IMR-90 (cell line): ENCODE measurements at regions not wholly inside any gene's neighbourhood (a gene's known extent, or its start where the extent isn't known, plus 50 kb on each side); places are given as distances from the start of the nearest gene placed in this dataset.

ENCODE experiments used
- ATAC-seq: fragments of 200-7000 bp; cut with Tn5 transposase; 2 replicates; pipeline ENCODE4 v1.9.1; 2020; ENCODE audit warnings: low read depth, mild to moderate bottlenecking, moderate library complexity
- BruUV-seq: library from RNA; stranded (reverse); fragments of 400-500 nt; replicated peaks from 2 replicates; lab custom pipeline; 2021; lab: Mats Ljungman, UMichigan
- CTCF ChIA-PET: fragments of 300-600 bp; formaldehyde crosslinking; extraction: SDS; loops from one replicate; lab custom pipeline; 2021; ENCODE audit warnings: antibody characterized with exemption; lab: Yijun Ruan, JAX
- POLR2A ChIA-PET: fragments of 300-600 bp; sonication (Branson Sonifier 250); formaldehyde crosslinking; loops from one replicate; lab custom pipeline; 2022; ENCODE audit warnings: antibody characterized with exemption; ENCODE audit not compliant: unreplicated experiment; lab: Charles Lee
- DNase-seq: peaks from one replicate; pipeline ENCODE4 v3.0.0; 2013
- H2AFZ ChIP-seq: replicated peaks from 2 replicates; pipeline ENCODE3; 2013; ENCODE audit warnings: low read length, mild to moderate bottlenecking; ENCODE audit not compliant: poor library complexity
- H2AK5ac ChIP-seq: 2 replicates; pipeline ENCODE4 v1.6.1; 2013; ENCODE audit warnings: low read depth, low read length, inconsistent platforms
- H2AK9ac ChIP-seq: replicated peaks from 2 replicates; pipeline ENCODE3; 2013; ENCODE audit warnings: mild to moderate bottlenecking, low read depth, low read length, moderate library complexity; ENCODE audit not compliant: poor library complexity
- H2BK120ac ChIP-seq: 2 replicates; pipeline ENCODE4 v1.6.1; 2013; ENCODE audit warnings: low read depth, low read length, inconsistent platforms
- H2BK15ac ChIP-seq: 3 replicates; pipeline ENCODE4 v1.6.1; 2013; ENCODE audit warnings: low read depth, low read length, inconsistent platforms
- H2BK20ac ChIP-seq: 2 replicates; pipeline ENCODE4 v1.6.1; 2013; ENCODE audit warnings: low read depth, mild to moderate bottlenecking, inconsistent platforms, low read length, moderate library complexity
- H2BK5ac ChIP-seq: 2 replicates; pipeline ENCODE4 v1.6.1; 2013; ENCODE audit warnings: mild to moderate bottlenecking, low read depth, low read length, inconsistent platforms; ENCODE audit not compliant: poor library complexity, severe bottlenecking
- H3K14ac ChIP-seq: replicated peaks from 2 replicates; pipeline ENCODE4 v1.6.1; 2013; ENCODE audit warnings: low read depth, low read length, inconsistent platforms
- H3K18ac ChIP-seq: 2 replicates; pipeline ENCODE4 v1.6.1; 2013; ENCODE audit warnings: low read depth, low read length, control low read depth
- H3K23ac ChIP-seq: 2 replicates; pipeline ENCODE4 v1.6.1; 2013; ENCODE audit warnings: low read depth, low read length, inconsistent platforms
- H3K27ac ChIP-seq: 2 replicates; pipeline ENCODE4 v1.5.1; 2013; ENCODE audit warnings: mild to moderate bottlenecking, control low read depth, low read length; ENCODE audit not compliant: insufficient read depth
- H3K27me3 ChIP-seq: 2 replicates; pipeline ENCODE4 v1.6.1; 2013; ENCODE audit warnings: low read length; ENCODE audit not compliant: control insufficient read depth, insufficient read depth
- H3K36me3 ChIP-seq: 2 replicates; pipeline ENCODE4 v1.6.1; 2013; ENCODE audit warnings: low read length, mixed read lengths; ENCODE audit not compliant: control insufficient read depth, insufficient read depth
- H3K4ac ChIP-seq: 2 replicates; pipeline ENCODE4 v1.6.1; 2013; ENCODE audit warnings: low read depth, low read length, inconsistent platforms
- H3K4me1 ChIP-seq: 2 replicates; pipeline ENCODE4 v1.6.1; 2013; ENCODE audit warnings: low read length, mixed read lengths; ENCODE audit not compliant: control insufficient read depth, insufficient read depth
- H3K4me2 ChIP-seq: 2 replicates; pipeline ENCODE4 v1.6.1; 2013; ENCODE audit warnings: low read depth, mild to moderate bottlenecking, control low read depth, low read length, moderate library complexity
- H3K4me3 ChIP-seq: 2 replicates; pipeline ENCODE4 v1.5.1; 2013; ENCODE audit warnings: low read depth, mild to moderate bottlenecking, control low read depth, low read length, moderate library complexity; ENCODE audit not compliant: insufficient read depth
- H3K56ac ChIP-seq: 2 replicates; pipeline ENCODE4 v1.6.1; 2013; ENCODE audit warnings: low read length, inconsistent platforms; ENCODE audit not compliant: insufficient read depth; ENCODE audit errors: extremely low read depth
- H3K79me1 ChIP-seq, 2 experiments: 2 replicates each; pipeline ENCODE4 v1.6.1; 2013; ENCODE audit warnings: low read length in 2 of 2, inconsistent platforms in 1 of 2, low read depth in 1 of 2
- H3K9ac ChIP-seq: 2 replicates; pipeline ENCODE4 v1.6.1; 2013; ENCODE audit warnings: low read depth, low read length, control low read depth
- H3K9me1 ChIP-seq: 2 replicates; pipeline ENCODE4 v1.6.1; 2013; ENCODE audit warnings: low read length, inconsistent platforms; ENCODE audit not compliant: insufficient read depth
- H3K9me3 ChIP-seq: 2 replicates; pipeline ENCODE4 v1.6.1; 2013; ENCODE audit warnings: low read length; ENCODE audit not compliant: control insufficient read depth, insufficient read depth
- H4K20me1 ChIP-seq: 2 replicates; pipeline ENCODE4 v1.6.1; 2013; ENCODE audit warnings: low read length, inconsistent platforms; ENCODE audit not compliant: insufficient read depth
- H4K5ac ChIP-seq: 2 replicates; pipeline ENCODE4 v1.6.1; 2013; ENCODE audit warnings: mild to moderate bottlenecking, low read depth, low read length, control low read depth
- H4K8ac ChIP-seq, 2 experiments: 2 replicates each; pipeline ENCODE4 v1.6.1; 2013; ENCODE audit warnings: low read depth in 2 of 2, low read length in 2 of 2, control low read depth in 1 of 2, inconsistent platforms in 1 of 2
- H4K91ac ChIP-seq: 2 replicates; pipeline ENCODE4 v1.6.1; 2013; ENCODE audit warnings: low read depth, low read length, inconsistent platforms; ENCODE audit not compliant: insufficient read depth
- BHLHE40 ChIP-seq: fragments of 150-350 bp; IDR thresholded peaks from 2 replicates; pipeline ENCODE4 v1.6.1; 2016; ENCODE audit warnings: mild to moderate bottlenecking, low read depth, low read length
- CEBPB ChIP-seq: IDR thresholded peaks from 2 replicates; pipeline ENCODE4 v1.6.1; 2012; ENCODE audit warnings: low read depth, low read length, improper control_type of control experiment
- CHD1 ChIP-seq: IDR thresholded peaks from 2 replicates; pipeline ENCODE4 v1.6.1; 2012; ENCODE audit warnings: low read depth, low read length, improper control_type of control experiment
- FOS ChIP-seq: fragments of 150-350 bp; IDR thresholded peaks from 2 replicates; pipeline ENCODE4 v1.6.1; 2016; ENCODE audit warnings: low read depth, low read length
- MAFK ChIP-seq: IDR thresholded peaks from 2 replicates; pipeline ENCODE4 v1.6.1; 2012; ENCODE audit warnings: low read depth, low read length, improper control_type of control experiment
- MAZ ChIP-seq: IDR thresholded peaks from 2 replicates; pipeline ENCODE4 v1.6.1; 2012; ENCODE audit warnings: low read depth, mild to moderate bottlenecking, low read length, improper control_type of control experiment, moderate library complexity, borderline replicate concordance
- MXI1 ChIP-seq: IDR thresholded peaks from 2 replicates; pipeline ENCODE4 v1.6.1; 2012; ENCODE audit warnings: low read depth, mild to moderate bottlenecking, low read length, moderate library complexity, borderline replicate concordance
- NFE2L2 ChIP-seq: fragments of 150-350 bp; IDR thresholded peaks from 2 replicates; pipeline ENCODE4 v1.6.1; 2016; ENCODE audit warnings: low read depth, mild to moderate bottlenecking, low read length
- POLR2A ChIP-seq: IDR thresholded peaks from 2 replicates; pipeline ENCODE4 v1.6.1; 2012; ENCODE audit warnings: mild to moderate bottlenecking, low read depth, low read length
- RAD21 ChIP-seq: IDR thresholded peaks from 2 replicates; pipeline ENCODE4 v1.6.1; 2012; ENCODE audit warnings: low read length, improper control_type of control experiment
- RCOR1 ChIP-seq: IDR thresholded peaks from 2 replicates; pipeline ENCODE4 v1.6.1; 2012; ENCODE audit warnings: mild to moderate bottlenecking, low read length, improper control_type of control experiment; ENCODE audit not compliant: insufficient replicate concordance
- RFX5 ChIP-seq: IDR thresholded peaks from 2 replicates; pipeline ENCODE4 v1.8.0; 2012; ENCODE audit warnings: low read depth, mild to moderate bottlenecking, low read length, moderate library complexity
- SMC3 ChIP-seq: fragments of 150-350 bp; IDR thresholded peaks from 2 replicates; pipeline ENCODE4 v1.6.1; 2016; ENCODE audit warnings: low read depth, mild to moderate bottlenecking, antibody characterized with exemption, low read length, moderate library complexity
- WGBS, 2 experiments: methylation state at CpG; one replicate each; pipeline versions ENCODE4 v1.1.5 to v1.1.7; 2013; ENCODE audit warnings: missing lambda C conversion rate in 2 of 2; ENCODE audit not compliant: insufficient read length in 1 of 2; ENCODE audit errors: extremely low coverage in 2 of 2; 5-methylcytosine and 5-hydroxymethylcytosine counted together
- dilution Hi-C: fragments of 300-500 bp; cut with HindIII; formaldehyde crosslinking; loops from one replicate; pipeline ENCODE4 v1.14.3; 2018; ENCODE audit warnings: low sequenced_read_pairs; ENCODE audit not compliant: unreplicated experiment
- in situ Hi-C: fragments of 300-500 bp; cut with MboI; formaldehyde crosslinking; loops from 3 replicates; pipeline ENCODE4 v1.14.3; 2019; ENCODE audit warnings: low sequenced_read_pairs, inconsistent platforms, mixed read lengths
- intact Hi-C: fragments of 100-400 bp; cut with micrococcal nuclease; formaldehyde crosslinking; loops from 2 replicates; pipeline ENCODE4 v1.10.0; 2022
- TF ChIP-seq, protein P1 (sequence below): conservative IDR thresholded peaks from 2 replicates; pipeline ENCODE4 v1.5.1; 2012; ENCODE audit warnings: mild to moderate bottlenecking, low read depth, low read length, improper control_type of control experiment
- TF ChIP-seq, protein P2 (sequence below): fragments of 150-350 bp; IDR thresholded peaks from 2 replicates; pipeline ENCODE4 v1.6.1; 2017; ENCODE audit warnings: mild to moderate bottlenecking, antibody characterized with exemption, low read length, low read depth
- TF ChIP-seq, protein P3 (sequence below): fragments of 150-350 bp; IDR thresholded peaks from 2 replicates; pipeline ENCODE4 v1.6.1; 2016; ENCODE audit warnings: low read depth, mild to moderate bottlenecking, low read length, moderate library complexity, borderline replicate concordance

DNA sequence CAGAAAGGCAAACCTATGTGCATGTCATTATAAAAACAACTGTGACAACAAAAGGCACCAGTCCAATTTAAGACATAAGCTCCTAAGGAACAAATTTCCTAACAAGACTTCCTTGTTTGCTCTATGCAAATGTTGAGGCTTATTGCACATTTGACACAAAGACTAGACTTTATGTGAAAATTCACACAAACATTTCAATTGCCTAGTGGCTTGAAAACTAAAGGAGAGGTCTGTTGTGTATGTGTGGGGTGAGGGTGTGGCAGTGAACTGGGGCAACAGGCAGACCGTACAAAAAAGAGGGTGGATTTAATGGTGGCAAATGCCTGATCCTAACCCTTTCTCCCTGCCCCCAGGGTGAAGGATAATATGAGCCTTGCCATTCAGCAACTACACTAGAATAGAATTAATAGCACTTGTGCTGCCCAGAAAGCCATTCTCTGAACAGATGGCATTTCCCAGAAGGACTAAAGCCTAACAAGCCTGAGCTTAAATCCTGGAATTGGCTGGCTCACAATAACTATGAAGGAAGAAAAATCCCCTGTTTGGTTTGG lies 73.9 kb downstream of the GLUL start:
- ATAC-seq: no peak
- no CpG with 5 or more reads among the region's 1 CpG for WGBS, 2 experiments

More for the DNA sequence above, 73.9 kb downstream of the GLUL start:
- Histone ChIP-seq H2BK15ac (no peak overlapping the region), H3K9ac (no peak overlapping the region), H3K27ac (no peak overlapping the region), H4K20me1 (no peaks in the 10 kb centered on the region), H3K14ac (no peak overlapping the region), H4K91ac (no peak overlapping the region), H2AFZ (no peak overlapping the region), H3K9me1 (no peaks in the 10 kb centered on the region), H3K36me3 (no peaks in the 10 kb centered on the region), H4K8ac (no peak overlapping the region), H3K79me1 (no peaks in the 10 kb centered on the region), H3K23ac (no peak overlapping the region), H2BK5ac (no peak overlapping the region), H3K4ac (no peak overlapping the region), H3K9me3 (no peaks in the 10 kb centered on the region), H3K27me3 (no peaks in the 10 kb centered on the region), H2BK120ac (no peak overlapping the region), H2AK5ac (no peak overlapping the region), H2AK9ac (no peak overlapping the region), H3K4me1 (no peaks in the 10 kb centered on the region), H3K4me3 (no peak overlapping the region), H3K18ac (no peak overlapping the region), H4K5ac (no peak overlapping the region), H2BK20ac (no peak overlapping the region), H3K4me2 (no peak overlapping the region), H3K56ac (no peak overlapping the region)
- intact Hi-C loops (no loop called here), dilution Hi-C loops (no loop called here), in situ Hi-C loops (no loop called here)
- TF ChIP-seq POLR2A: no peak
- TF ChIP-seq BHLHE40: no peak
- TF ChIP-seq RCOR1: no peak
- no peak for TF ChIP-seq SMC3
- no peak for TF ChIP-seq CHD1
- TF ChIP-seq CEBPB: no peak
- no peak for TF ChIP-seq RFX5
- TF ChIP-seq NFE2L2: no peak
- no peak for TF ChIP-seq MXI1
- TF ChIP-seq RAD21: no peak
- TF ChIP-seq MAFK: no peak
- TF ChIP-seq, protein P1, sequence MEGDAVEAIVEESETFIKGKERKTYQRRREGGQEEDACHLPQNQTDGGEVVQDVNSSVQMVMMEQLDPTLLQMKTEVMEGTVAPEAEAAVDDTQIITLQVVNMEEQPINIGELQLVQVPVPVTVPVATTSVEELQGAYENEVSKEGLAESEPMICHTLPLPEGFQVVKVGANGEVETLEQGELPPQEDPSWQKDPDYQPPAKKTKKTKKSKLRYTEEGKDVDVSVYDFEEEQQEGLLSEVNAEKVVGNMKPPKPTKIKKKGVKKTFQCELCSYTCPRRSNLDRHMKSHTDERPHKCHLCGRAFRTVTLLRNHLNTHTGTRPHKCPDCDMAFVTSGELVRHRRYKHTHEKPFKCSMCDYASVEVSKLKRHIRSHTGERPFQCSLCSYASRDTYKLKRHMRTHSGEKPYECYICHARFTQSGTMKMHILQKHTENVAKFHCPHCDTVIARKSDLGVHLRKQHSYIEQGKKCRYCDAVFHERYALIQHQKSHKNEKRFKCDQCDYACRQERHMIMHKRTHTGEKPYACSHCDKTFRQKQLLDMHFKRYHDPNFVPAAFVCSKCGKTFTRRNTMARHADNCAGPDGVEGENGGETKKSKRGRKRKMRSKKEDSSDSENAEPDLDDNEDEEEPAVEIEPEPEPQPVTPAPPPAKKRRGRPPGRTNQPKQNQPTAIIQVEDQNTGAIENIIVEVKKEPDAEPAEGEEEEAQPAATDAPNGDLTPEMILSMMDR: no peak
- TF ChIP-seq, protein P2, sequence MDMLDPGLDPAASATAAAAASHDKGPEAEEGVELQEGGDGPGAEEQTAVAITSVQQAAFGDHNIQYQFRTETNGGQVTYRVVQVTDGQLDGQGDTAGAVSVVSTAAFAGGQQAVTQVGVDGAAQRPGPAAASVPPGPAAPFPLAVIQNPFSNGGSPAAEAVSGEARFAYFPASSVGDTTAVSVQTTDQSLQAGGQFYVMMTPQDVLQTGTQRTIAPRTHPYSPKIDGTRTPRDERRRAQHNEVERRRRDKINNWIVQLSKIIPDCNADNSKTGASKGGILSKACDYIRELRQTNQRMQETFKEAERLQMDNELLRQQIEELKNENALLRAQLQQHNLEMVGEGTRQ: no peak
- TF ChIP-seq, protein P3, sequence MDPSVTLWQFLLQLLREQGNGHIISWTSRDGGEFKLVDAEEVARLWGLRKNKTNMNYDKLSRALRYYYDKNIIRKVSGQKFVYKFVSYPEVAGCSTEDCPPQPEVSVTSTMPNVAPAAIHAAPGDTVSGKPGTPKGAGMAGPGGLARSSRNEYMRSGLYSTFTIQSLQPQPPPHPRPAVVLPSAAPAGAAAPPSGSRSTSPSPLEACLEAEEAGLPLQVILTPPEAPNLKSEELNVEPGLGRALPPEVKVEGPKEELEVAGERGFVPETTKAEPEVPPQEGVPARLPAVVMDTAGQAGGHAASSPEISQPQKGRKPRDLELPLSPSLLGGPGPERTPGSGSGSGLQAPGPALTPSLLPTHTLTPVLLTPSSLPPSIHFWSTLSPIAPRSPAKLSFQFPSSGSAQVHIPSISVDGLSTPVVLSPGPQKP: no peak
- TF ChIP-seq MAZ: no peak
- no peak for TF ChIP-seq FOS
- ChIA-PET POLR2A (no interaction called here), CTCF (interaction anchor here (0.6 kb wide), 1 partner anchor 43 kb away, joined by 3 read pairs; no protein-coding TSS in a partner anchor)
- DNase-seq: no peak
- BruUV-seq: no TSS peak
